ENCODE measurements at regions not wholly inside any gene's neighbourhood (a gene's known extent, or its start where the extent isn't known, plus 50 kb on each side); places are given as distances from the start of the nearest gene placed in this dataset.

- DNase-seq (ENCODE audit: insufficient read length, low spot score, missing footprints) = peak; percentile 60
- H3K79me2 ChIP-seq (ENCODE audit: insufficient read depth, low read length) = no peaks in the 10 kb centered on the region
- no peak overlapping the region for H2AFZ ChIP-seq (ENCODE audit: low read length)
Observed at GRCh38 chr6:11428895-11429294, 108.7 kb upstream of the TMEM170B start.

DNA sequence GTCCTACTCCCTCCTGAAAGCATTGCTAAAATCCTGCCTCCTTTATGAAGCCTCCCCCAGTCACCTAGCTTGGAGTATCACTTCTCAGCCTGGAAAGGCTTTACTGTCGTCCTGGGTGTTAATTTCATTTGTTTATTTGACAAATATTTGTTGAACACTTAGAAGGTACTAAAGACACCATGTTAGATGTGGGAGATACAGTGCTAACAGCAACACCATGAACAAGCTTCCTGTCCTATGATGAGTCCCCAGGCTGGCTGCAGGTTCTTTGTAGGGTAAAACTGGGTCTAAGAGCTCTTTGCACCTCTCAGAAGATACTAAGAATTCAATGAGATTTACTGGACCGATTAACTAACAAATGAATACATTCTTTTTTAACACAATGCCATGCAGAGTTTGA is 109.2 kb upstream of the TMEM170B start:
- H4K20me1 ChIP-seq (ENCODE audit: insufficient read depth, low read length) = no peaks in the 10 kb centered on the region
- no peaks in the 10 kb centered on the region for H3K79me2 ChIP-seq (ENCODE audit: insufficient read depth, low read length)
- no peaks in the 10 kb centered on the region for H3K36me3 ChIP-seq (ENCODE audit: insufficient read depth, low read length)
- no peak for DNase-seq (ENCODE audit: insufficient read length, low spot score, missing footprints)
- no peak overlapping the region for H3K4me3 ChIP-seq (ENCODE audit: insufficient read depth, low read length)
- peak overlapping the region; percentile 39 for H2AFZ ChIP-seq (ENCODE audit: low read length)
- peaks cover 70% of the 10 kb centered on the region for H3K4me1 ChIP-seq (ENCODE audit: insufficient read depth, low read length)
- H3K27me3 ChIP-seq (ENCODE audit: insufficient read depth, low read length) = no peaks in the 10 kb centered on the region
- H3K27ac ChIP-seq (ENCODE audit: low read depth, low read length) = peak overlapping the region; percentile 38
- TF ChIP-seq, protein P1, sequence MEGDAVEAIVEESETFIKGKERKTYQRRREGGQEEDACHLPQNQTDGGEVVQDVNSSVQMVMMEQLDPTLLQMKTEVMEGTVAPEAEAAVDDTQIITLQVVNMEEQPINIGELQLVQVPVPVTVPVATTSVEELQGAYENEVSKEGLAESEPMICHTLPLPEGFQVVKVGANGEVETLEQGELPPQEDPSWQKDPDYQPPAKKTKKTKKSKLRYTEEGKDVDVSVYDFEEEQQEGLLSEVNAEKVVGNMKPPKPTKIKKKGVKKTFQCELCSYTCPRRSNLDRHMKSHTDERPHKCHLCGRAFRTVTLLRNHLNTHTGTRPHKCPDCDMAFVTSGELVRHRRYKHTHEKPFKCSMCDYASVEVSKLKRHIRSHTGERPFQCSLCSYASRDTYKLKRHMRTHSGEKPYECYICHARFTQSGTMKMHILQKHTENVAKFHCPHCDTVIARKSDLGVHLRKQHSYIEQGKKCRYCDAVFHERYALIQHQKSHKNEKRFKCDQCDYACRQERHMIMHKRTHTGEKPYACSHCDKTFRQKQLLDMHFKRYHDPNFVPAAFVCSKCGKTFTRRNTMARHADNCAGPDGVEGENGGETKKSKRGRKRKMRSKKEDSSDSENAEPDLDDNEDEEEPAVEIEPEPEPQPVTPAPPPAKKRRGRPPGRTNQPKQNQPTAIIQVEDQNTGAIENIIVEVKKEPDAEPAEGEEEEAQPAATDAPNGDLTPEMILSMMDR (IDR thresholded peaks at IDR 0.05; ENCODE audit: extremely low read depth, low read depth, low read length) = no peak
- no peak overlapping the region for H3K4me2 ChIP-seq (ENCODE audit: insufficient read depth, low read length)
- H3K9me3 ChIP-seq (ENCODE audit: low read depth, low read length) = no peaks in the 10 kb centered on the region

More at GRCh38 chr6:11428895-11429294, 108.7 kb upstream of the TMEM170B start:
- Histone ChIP-seq H4K20me1 (ENCODE audit: insufficient read depth, low read length) (no peaks in the 10 kb centered on the region), H3K4me2 (ENCODE audit: insufficient read depth, low read length) (peak overlapping the region; percentile 4), H3K9me3 (ENCODE audit: low read depth, low read length) (no peaks in the 10 kb centered on the region), H3K36me3 (ENCODE audit: insufficient read depth, low read length) (no peaks in the 10 kb centered on the region), H3K27me3 (ENCODE audit: insufficient read depth, low read length) (no peaks in the 10 kb centered on the region), H3K27ac (ENCODE audit: low read depth, low read length) (peak overlapping the region; percentile 38), H3K4me3 (ENCODE audit: insufficient read depth, low read length) (no peak overlapping the region), H3K4me1 (ENCODE audit: insufficient read depth, low read length) (peaks cover 75% of the 10 kb centered on the region)
- TF ChIP-seq, protein P1 (IDR thresholded peaks at IDR 0.05; ENCODE audit: extremely low read depth, low read depth, low read length) = no peak

- Histone ChIP-seq H2AFZ (ENCODE audit: low read length) (peak overlapping the region; percentile 39), H3K36me3 (ENCODE audit: insufficient read depth, low read length) (no peaks in the 10 kb centered on the region), H3K27me3 (ENCODE audit: insufficient read depth, low read length) (no peaks in the 10 kb centered on the region), H3K9me3 (ENCODE audit: low read depth, low read length) (no peaks in the 10 kb centered on the region), H3K4me3 (ENCODE audit: insufficient read depth, low read length) (no peak overlapping the region), H3K27ac (ENCODE audit: low read depth, low read length) (peak overlapping the region; percentile 38), H3K79me2 (ENCODE audit: insufficient read depth, low read length) (no peaks in the 10 kb centered on the region), H3K4me2 (ENCODE audit: insufficient read depth, low read length) (peak overlapping the region; percentile 19), H4K20me1 (ENCODE audit: insufficient read depth, low read length) (no peaks in the 10 kb centered on the region), H3K4me1 (ENCODE audit: insufficient read depth, low read length) (peaks cover 65% of the 10 kb centered on the region)
- no peak for DNase-seq (ENCODE audit: insufficient read length, low spot score, missing footprints)
- TF ChIP-seq, protein P1 (IDR thresholded peaks at IDR 0.05; ENCODE audit: extremely low read depth, low read depth, low read length) = no peak
Observed at GRCh38 chr6:11427723-11428245, 109.8 kb upstream of the TMEM170B start.

GRCh38 chr6:11427091-11427722 is 110.3 kb upstream of the TMEM170B start:
- no peaks in the 10 kb centered on the region for H3K79me2 ChIP-seq (ENCODE audit: insufficient read depth, low read length)
- H3K4me3 ChIP-seq (ENCODE audit: insufficient read depth, low read length) = no peak overlapping the region
- DNase-seq (ENCODE audit: insufficient read length, low spot score, missing footprints) = no peak
- H3K9me3 ChIP-seq (ENCODE audit: low read depth, low read length) = no peaks in the 10 kb centered on the region
- peaks cover 60% of the 10 kb centered on the region for H3K4me1 ChIP-seq (ENCODE audit: insufficient read depth, low read length)
- H3K4me2 ChIP-seq (ENCODE audit: insufficient read depth, low read length) = peak overlapping the region; percentile 19
- no peaks in the 10 kb centered on the region for H4K20me1 ChIP-seq (ENCODE audit: insufficient read depth, low read length)
- H3K27me3 ChIP-seq (ENCODE audit: insufficient read depth, low read length) = no peaks in the 10 kb centered on the region
- no peak overlapping the region for H3K27ac ChIP-seq (ENCODE audit: low read depth, low read length)
- no peaks in the 10 kb centered on the region for H3K36me3 ChIP-seq (ENCODE audit: insufficient read depth, low read length)
- H2AFZ ChIP-seq (ENCODE audit: low read length) = no peak overlapping the region
- TF ChIP-seq, protein P1 (IDR thresholded peaks at IDR 0.05; ENCODE audit: extremely low read depth, low read depth, low read length) = no peak
